ENCODE measurements at regions not wholly inside any gene's neighbourhood (a gene's known extent, or its start where the extent isn't known, plus 50 kb on each side); places are given as distances from the start of the nearest gene placed in this dataset.

DNA sequence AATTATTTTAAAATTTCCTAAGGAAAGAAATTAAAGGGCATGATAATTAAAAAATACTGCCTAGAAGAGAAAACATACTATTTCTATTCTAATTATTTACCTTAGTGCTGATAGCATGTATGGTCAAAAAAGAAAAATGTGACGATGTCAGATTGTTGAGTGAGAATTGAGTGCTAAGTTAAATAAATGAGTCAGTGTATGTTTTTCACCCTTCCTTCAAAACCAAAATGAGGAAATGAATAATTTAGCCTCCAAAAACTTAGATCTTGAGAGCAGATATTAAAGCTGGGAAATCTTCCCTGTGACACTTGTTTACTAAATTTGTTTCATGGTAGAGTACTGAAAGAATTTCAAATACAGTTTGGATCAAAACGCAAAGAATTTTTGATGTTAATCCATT is 58.6 kb upstream of the NYAP2 start:
- DNase-seq (ENCODE audit: low read depth) = no peak

DNA sequence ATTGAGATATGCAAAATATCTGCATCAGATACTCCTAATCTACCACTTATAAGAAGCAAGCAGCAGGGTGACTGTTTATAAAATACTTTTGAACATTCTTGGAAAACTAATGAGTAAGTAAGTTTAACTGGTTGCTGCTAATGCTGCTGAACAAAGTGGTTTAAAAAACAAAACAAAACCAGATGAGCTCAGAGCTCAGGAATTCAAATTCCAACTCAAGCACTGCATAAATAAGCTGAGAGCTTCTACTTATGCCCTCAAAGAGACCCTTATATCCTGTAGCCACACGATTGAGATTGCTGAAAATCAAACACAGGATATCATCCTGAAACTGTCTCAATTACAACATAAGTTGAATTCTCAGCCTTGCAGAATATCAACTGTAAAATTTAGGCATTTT is 62.3 kb upstream of the NYAP2 start:
- DNase-seq (ENCODE audit: low read depth) = no peak

DNA sequence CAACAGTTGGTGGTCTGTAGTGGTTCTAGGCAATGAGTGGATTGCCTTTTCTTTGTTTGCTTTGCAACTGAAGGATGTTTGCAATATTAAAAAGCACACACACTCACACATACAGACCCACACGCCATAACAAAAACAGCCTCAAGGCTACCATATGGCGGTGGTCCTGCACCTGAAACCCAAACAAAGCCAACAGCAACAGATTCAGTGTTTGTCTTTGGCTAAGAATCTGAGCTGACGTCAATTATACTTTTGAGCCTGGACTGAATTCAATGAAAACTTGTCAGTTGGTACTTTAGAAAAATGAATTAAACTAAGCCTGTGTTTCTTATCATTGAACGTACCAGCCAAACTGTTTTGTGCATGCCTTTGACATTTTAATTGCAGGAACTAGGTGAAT is 65.0 kb upstream of the NYAP2 start:
- DNase-seq (ENCODE audit: low read depth) = no peak

DNA sequence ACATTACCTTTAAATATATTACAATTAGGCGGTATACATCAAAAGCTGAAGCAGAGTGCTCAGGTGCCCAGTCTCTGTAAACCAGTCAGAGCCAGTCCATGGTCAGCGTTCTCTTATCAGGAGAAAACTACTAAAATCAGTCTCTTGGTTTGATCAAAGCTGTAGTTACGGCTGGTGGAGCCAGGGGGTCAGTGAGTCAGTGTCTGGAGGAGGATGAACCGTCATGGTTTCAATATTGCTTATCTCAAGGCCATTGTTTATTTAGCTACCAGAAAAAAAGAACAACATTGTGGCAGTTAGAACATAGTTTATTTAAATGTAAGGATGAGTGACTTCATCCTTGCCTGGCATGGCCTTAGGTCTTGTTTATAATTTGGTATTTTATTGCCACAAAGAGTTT is 71.3 kb upstream of the NYAP2 start:
- no peak for DNase-seq (ENCODE audit: low read depth)

DNA sequence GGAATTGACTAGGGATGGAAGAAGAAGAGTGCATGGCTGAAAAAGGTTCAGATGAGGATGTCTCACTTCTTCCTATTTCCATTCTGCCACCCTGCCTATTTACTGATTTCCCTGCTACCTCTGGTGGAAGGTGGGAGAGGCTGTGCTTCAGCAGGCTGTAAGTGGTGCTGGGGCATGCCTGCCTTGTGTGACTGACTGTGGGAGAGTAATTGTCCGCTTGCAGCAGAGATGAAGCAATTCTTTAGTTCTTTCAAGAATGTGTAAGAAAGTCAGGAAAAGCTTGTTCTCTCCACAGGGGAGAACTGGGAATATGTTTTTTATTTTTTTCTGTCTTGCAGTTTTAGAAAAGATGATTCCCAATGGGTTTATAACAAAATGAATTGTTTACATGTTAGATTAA is 72.5 kb upstream of the NYAP2 start:
- no peak for DNase-seq (ENCODE audit: low read depth)

DNA sequence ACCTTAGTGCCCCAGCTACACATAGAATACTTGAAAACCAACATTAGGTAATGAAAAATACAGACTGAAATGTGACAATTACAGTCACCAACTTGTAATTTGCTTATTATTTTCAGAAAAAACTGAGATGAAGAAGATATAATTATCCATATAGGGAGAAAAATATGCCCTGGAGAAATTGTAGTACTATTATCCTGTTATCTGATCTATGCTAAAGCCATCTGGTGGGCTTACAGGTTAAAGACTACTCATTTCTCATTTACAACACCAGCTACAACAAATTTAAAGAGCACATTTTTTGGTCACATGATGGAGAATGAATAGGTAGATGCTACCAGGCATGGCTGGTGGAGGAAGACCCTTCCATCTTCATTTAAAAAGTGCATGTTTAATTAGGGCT is 79.6 kb upstream of the NYAP2 start:
- DNase-seq (ENCODE audit: low read depth) = no peak

DNA sequence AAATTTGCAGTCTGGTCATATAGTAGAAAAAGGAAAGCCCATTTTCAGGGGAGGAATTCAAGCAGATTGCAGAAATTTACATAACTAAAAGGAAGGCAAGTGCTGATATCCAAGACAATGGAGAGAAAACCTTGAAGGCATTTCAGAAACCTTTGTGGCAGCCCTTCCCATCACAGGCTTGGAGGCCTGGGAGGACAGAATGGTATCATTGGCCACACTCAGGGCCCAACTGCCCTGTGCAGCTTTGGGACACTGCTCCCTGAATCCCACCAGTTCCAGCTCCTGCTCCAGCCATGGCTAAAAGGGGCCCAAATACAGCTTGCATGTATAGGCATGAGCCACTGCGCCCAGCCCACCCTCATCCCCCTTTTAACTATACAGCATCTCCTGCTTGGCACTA is 81.1 kb upstream of the NYAP2 start:
- no peak for DNase-seq (ENCODE audit: low read depth)

DNA sequence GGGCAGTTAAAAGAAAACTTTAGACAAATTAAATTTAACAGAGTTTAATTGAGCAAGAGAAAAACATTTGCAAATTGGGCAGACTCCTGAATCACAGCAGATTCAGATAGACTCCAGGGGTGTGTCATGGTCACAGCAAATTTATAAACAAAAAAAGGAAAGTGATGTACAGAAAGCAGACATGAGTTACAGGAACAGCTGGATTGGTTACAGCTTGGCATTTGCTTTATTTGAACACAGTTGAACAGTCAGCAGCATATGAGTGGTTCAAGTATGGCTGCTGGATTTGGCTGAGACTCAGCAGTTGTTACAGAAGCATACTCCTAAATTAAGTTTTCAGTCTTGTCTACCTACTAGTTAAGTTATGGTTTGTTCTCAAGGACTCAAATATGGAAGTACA is 82.3 kb upstream of the NYAP2 start:
- DNase-seq (ENCODE audit: low read depth) = peak; percentile 6

DNA sequence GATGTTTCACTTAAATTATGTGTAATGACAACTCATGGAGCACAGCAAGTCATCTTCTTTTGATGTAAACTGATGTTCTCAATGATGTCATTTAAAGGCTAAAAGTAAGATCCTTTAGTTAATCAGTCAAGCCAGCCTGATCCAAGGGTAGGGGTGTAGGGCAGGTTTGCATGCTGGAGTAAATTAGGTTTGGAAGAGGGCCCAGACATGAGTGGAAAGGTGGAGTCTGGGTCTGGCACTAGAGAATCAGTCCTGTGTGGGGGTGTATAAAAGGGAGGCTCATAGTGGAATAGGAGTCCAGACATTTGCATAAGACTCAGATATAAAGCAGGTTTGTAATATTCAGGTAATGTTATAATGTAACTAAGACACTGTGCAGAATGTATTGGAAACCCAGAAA is 88.8 kb upstream of the NYAP2 start:
- DNase-seq (ENCODE audit: low read depth) = no peak

DNA sequence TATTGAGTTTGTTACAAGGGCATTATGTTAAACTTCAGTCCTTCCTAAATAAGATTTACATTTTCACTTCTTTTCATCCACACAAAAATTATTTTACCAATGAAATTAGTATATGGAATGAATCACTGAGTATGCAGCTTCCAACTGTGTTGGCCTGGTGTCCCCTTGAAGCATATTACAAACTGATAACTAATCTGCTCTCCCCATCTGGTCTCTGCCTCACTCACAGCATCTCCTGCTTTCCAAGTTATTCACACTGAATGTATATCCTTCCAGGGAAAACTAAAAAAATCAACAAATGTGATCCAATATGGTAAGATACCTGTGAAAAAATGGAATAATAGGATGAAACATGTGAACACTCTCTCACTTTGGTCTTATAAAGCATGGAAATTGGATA is 90.0 kb upstream of the NYAP2 start:
- DNase-seq (ENCODE audit: low read depth) = no peak

DNA sequence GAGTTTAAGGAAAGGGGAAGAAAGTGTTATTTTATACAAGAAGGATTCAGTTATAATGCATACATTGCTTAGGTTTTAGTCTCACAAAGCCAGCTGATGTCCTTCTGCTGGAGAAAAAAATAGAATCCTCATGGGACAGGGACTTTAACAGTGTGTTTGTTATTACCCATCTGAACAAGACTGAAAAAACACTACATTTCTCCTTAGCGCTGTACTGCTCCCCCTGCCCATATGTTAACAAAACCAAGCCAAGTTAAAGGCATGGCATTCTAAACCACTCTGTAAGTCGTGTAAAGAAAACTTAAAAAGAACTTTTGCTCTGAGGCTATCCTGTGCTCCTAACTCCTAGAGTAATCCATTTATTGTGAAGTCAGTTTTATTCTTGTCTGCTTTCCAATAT is 102.6 kb upstream of the NYAP2 start:
- DNase-seq (ENCODE audit: low read depth) = no peak

DNA sequence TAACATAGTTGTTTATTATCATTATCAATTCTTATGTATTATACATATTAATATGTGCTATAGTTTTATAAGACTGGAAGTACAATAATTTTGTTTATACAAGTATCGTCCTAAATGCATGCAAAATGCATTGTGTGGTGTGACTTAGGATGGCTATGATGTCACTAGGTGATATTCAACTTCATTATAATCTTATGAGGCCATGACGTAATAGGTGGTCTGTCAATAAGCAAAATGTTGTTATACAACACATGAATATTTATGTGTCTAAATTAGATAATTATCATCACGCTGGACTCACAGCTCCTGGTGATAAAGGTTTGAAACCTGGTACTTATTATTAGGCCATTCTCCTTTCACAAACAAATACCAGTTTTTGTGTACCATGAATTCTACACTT is 104.4 kb upstream of the NYAP2 start:
- no peak for DNase-seq (ENCODE audit: low read depth)

DNA sequence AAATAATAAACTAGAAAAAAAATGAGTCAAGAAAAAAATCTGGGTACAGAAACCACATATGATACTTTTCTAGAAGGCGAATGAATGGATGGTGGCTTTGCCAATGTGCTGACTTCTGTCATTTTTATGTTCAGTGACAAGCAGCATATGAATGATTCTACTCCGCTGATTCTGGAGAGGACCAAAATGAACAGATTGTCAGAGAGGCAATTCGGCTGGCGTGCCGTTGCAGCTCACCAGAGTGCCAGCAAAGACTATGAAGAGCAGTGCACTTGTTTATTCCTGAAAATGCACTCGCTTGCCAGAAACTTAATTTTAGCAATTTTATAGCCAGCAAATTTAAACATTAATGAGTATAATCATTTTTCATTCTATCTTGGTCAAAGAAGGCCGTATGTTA is 105.9 kb upstream of the NYAP2 start:
- no peak for DNase-seq (ENCODE audit: low read depth)

DNA sequence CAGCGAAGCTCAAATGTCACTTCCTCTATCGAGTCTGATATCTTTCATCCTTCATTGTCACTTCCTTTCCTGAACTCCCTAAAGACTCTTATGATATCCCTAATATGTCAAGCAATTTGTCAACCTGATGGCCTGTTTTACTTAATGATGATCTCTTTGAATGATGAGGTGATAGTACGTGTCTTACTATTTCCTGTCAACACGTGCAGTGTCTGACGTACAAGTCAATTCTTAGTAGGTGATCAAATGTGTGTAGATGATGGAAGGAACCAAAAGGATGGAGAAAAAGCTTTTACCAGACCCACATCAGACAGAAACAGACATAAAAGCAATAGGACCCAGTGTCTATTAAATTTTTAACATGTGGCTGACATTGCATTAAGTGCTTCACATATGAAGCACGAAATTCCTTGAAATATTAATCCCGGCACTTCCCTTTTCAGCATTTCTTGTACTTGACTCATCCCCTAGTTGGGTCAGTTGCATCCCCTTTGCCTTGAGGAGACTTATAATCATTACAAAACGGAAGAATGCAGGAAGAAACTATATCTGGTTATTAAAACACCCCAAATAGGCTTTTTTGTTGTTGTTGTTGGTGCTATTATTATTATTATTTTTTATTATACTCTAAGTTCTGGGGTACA is 108.6 kb upstream of the NYAP2 start:
- no peak for DNase-seq (ENCODE audit: low read depth)

DNA sequence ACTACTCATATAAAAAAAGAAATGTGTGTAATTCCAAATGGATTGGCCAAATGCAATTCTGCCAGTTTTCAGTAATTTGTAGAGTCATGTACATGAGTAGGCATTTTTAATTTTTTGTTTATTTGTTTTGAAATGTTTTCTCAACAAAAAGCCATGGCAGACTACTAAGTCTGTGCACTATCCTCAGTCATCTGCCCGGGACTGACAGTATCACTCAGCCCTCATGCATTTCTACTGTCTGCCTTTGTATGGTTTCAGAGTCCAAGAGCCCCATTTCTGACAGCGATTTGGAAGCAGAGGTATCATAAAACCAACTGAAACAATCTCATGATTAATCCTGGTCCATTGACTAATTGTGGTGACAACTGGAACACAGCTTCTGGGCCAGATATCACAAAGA is 109.9 kb upstream of the NYAP2 start:
- DNase-seq (ENCODE audit: low read depth) = no peak

DNA sequence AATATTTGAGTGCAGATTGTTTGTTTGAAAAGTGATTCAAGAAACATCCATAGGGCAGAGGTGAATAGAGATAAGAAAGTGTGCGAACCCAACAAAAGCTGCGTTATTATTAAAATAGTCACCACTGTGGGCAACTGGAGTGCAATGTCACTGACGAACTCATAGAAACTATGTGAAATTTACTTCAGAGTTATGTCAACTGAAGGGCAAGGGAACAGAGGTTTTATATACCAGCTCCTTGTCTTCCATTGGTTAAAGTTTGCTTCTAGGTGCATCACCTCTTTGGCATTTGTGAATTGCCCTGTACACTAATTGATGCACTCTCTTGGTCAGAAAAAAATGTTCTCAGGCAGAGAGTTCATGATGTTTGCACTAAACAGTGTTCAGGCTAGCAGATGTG is 110.5 kb upstream of the NYAP2 start:
- no peak for DNase-seq (ENCODE audit: low read depth)

DNA sequence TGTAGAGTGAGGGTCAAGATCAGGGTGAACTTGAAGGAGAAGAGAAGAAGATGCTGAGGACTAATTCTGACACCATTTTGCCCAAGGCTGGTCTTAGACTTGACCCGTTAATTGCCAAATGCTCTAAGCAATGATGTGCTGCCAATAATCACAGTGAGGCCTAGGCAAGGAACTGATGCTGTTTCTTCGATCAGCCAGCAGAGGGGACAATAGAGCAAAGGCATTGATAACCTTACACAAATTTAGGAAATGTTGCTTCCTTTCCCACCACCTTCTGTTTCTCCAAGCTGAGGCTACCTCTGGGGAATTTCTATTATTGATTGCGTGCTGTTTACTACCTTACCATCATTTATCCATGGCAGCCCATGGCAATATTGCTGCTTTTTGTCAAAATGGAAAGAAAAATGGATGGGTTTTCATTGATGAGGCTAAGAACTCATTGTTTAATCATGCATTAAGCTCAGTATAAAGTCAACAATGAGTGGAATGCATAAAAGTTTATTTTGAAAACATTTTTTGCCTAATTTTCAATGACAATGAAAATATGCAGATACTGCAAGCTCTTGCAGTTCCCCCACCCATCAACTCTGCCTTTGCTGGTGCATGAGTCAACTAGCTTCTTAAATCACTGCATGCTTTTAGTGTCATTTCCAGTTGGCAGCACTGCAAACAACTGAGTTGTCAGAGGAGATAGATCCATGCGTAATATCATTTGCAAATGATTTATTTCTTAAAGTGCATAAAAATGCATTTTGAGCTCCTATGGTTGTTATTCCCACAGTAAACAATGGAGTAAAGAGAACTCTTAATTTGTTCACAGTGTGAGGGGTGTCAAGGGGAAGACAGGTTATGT is 116.4 kb upstream of the NYAP2 start:
- DNase-seq (ENCODE audit: low read depth) = no peak

DNA sequence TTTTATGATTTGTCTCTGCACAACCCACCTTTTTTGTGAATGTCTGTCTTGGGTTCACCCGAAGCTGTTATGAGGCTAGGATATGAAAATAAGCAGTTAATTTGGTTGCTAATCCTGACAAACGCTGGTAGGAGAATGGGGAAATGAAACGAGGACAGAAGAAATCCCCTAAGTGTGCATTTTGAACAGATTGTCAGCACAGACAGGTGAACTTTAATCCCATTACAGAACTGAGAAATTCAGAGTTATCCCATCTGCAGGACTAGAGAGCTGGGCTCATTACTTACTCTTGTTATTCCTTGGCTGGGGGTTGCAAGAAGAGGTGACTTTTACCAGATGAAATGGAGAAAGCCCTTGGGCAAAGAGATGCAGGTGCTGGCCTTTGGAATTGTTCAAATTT is 123.3 kb upstream of the NYAP2 start:
- DNase-seq (ENCODE audit: low read depth) = no peak

DNA sequence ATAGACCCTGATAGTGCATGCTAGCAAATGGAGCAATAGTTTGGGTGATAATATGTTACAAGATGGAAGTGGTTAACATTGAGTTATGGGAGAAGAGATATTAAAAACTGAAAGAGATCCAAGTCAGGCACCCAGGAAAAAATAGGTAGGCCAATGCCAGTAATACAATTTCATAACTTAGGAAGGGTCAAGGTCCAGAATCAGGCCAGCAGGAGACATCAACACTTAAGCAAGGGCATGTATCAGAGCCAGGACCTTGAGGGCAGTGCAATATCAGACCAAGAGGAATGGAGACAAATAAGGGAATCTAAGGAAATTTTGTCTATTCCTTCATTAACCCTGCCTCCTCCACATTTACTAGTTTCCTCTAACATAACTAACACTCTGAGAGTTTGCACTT is 124.1 kb upstream of the NYAP2 start:
- no peak for DNase-seq (ENCODE audit: low read depth)

DNA sequence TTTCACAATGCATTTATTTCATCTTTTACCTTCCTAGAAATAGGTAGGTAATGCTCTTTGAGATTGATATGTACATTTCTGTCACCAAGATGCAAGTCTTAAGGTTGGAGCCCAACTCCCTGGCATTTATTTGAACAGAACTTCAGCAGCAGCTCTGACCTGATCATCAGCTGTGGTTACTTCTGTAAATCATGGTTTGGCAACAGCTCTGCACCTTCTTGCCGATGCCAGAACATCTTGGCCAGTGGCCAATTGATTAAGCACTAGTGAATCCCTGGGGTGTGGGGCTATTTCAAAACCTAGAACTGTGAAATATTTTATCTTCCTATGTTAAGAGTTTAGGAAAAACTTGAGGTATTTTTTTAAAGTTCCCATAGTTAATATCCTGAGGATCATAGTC is 124.8 kb upstream of the NYAP2 start:
- DNase-seq (ENCODE audit: low read depth) = no peak

DNA sequence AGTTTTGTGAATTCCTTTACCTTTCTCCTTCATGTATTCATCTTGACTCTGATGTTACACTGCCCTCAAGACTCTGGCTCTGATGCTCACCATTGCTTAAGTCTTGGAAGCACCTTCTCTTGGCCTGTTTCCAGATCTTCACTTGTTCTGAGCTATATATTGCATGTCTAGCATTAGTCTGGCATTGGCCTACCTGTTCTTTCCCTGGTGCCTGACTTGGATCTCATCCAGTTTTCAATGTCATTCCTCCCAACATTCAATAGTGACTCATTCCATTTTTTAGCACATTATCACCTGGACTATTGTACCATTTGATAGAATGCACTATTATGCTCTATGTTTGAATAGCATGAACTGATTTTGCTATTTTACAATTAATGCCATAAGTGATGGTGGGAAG is 127.3 kb upstream of the NYAP2 start:
- no peak for DNase-seq (ENCODE audit: low read depth)

DNA sequence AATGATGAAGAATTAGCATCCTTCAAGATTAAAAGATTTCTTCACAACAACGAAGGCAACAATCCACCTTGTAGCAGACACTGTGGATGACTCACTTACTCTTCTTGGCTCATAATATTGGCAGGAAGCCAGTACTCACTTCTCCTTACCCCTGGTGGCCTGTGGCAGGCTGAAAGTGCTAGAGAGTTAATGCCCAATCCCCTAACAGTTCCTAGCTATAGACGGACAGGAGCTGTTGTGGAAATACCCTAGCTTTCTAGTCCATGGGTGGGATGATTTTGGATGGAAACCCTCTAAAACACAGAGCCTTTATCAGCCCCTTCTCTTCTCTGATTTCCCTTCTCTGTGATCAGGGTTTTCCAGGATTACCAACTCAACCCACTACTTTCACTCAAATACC is 128.6 kb upstream of the NYAP2 start:
- peak; percentile 4 for DNase-seq (ENCODE audit: low read depth)

DNA sequence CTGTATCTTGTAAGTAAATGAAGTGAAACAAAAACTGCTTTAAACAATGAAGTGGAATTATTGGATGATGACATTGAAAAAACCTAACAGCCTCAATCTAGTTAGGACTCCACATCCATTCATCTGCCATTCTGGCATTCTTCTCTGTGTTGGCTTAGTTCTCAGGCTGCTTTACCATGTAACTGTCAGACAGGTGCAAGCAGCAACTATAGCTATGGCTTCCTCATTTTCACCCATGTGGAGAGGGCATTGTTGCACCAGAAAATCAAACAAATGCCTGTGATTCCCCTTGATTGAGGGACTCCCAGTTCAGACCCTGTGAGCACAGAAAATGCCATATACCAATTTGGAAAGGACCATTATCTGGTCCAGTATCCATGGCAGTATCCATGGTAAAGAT is 129.5 kb upstream of the NYAP2 start:
- DNase-seq (ENCODE audit: low read depth) = no peak

DNA sequence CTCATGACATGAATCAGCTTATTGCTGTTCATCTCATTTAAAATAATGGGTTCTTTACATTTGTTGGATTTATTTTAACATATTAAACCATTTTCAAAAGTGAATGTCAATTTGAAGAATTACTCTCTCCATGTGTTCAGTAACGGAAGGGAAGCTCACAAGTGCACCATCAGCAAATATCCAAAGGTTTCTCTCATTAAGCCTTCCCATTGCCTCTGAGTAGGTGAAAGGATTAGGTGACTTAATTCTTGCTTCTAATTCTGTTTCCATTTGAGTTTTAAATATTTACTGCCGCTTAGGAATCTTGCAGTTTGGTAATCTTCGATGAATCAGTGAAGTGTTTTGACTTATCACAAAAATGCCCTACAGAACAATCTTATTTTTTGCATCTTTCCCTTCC is 145.1 kb upstream of the NYAP2 start:
- DNase-seq (ENCODE audit: low read depth) = no peak

All from forelimb muscle (tissue), 1 donor.